ENCODE measurements at regions not wholly inside any gene's neighbourhood (a gene's known extent, or its start where the extent isn't known, plus 50 kb on each side); places are given as distances from the start of the nearest gene placed in this dataset.

- H3K4me3 Mint-ChIP-seq: no peak overlapping the region
Observed at GRCh38 chr14:48853159-48853558, 733.0 kb downstream of the RPS29 start.

GRCh38 chr14:48849741-48850322, 736.3 kb downstream of the RPS29 start:
- H3K9me3 Mint-ChIP-seq: peaks cover 11 to 12% of the 10 kb centered on the region in 2 donors
- H3K36me3 Mint-ChIP-seq (ENCODE audit: insufficient read depth): no peaks in the 10 kb centered on the region
- H3K4me1 Mint-ChIP-seq (ENCODE audit: low read depth in 2 of 2): no peaks in the 10 kb centered on the region
- no peak for DNase-seq
- ATAC-seq (replicated peaks): no peak
- H3K4me3 Mint-ChIP-seq: no peak overlapping the region
- H3K27ac Mint-ChIP-seq: no peak overlapping the region
- no peaks in the 10 kb centered on the region for H3K27me3 Mint-ChIP-seq

More at GRCh38 chr14:48853159-48853558, 733.0 kb downstream of the RPS29 start:
- DNase-seq (no peak), ATAC-seq (replicated peaks) (no peak)
- H3K4me1 Mint-ChIP-seq (ENCODE audit: low read depth in 2 of 2): no peaks in the 10 kb centered on the region
- no peaks in the 10 kb centered on the region for H3K27me3 Mint-ChIP-seq
- H3K36me3 Mint-ChIP-seq (ENCODE audit: insufficient read depth): no peaks in the 10 kb centered on the region
- H3K9me3 Mint-ChIP-seq: peaks cover 4 to 7% of the 10 kb centered on the region in 2 donors
- no peak overlapping the region for H3K27ac Mint-ChIP-seq

GRCh38 chr14:48842785-48843184, 743.4 kb downstream of the RPS29 start:
- Mint-ChIP-seq H3K36me3 (ENCODE audit: insufficient read depth) (no peaks in the 10 kb centered on the region), H3K27me3 (no peaks in the 10 kb centered on the region), H3K4me1 (ENCODE audit: low read depth in 2 of 2) (no peaks in the 10 kb centered on the region), H3K27ac (no peak overlapping the region), H3K4me3 (no peak overlapping the region), H3K9me3 (peaks cover 8 to 16% of the 10 kb centered on the region in 2 donors)
- no peak for DNase-seq
- no peak for ATAC-seq (replicated peaks)

DNA sequence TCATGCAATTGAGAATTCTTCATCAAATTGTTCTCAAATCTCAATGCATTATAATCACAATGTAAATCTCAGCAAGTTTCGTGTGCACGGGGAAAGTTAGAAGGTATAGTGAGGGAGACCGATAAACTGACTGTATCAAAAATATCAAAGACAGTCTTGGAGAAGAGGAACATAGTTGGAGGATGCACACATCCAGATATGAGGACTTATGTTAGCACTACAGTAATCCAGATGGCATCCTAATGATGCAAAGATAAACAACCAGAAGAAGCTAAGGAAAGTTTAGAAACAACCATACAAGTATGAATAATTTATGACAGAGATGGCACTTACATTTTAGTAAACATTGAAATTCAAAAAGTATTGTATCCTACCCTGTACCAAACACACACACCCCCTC, 760.1 kb downstream of the RPS29 start:
- no peak overlapping the region for H3K27ac Mint-ChIP-seq
- DNase-seq (no peak), ATAC-seq (replicated peaks) (no peak)
- no peaks in the 10 kb centered on the region for H3K36me3 Mint-ChIP-seq (ENCODE audit: insufficient read depth)
- H3K4me3 Mint-ChIP-seq: no peak overlapping the region
- H3K27me3 Mint-ChIP-seq: no peaks in the 10 kb centered on the region
- peaks cover 0 to 4% of the 10 kb centered on the region in 2 donors for H3K9me3 Mint-ChIP-seq
- no peaks in the 10 kb centered on the region for H3K4me1 Mint-ChIP-seq (ENCODE audit: low read depth in 2 of 2)

DNA sequence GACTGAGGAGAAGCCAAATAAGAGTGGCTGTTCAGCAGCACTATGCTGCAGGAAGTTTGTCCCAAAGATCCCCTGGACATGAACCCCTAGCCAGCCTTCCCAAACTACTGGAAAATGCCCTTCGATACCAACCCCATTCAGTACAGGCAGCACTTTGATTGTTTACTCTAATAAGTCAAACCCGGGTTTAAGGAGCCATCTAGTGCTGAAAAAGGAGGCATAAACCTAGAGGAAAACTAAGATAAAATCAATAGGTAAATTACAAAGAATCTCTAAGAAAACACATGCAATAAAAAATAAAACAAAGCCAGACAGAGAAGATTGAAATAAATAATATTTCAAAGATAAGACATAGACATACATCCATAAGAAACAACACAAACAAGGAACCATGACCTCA, 771.6 kb downstream of the RPS29 start:
- H3K4me3 Mint-ChIP-seq: no peak overlapping the region
- peaks cover 2 to 6% of the 10 kb centered on the region in 2 donors for H3K9me3 Mint-ChIP-seq
- H3K36me3 Mint-ChIP-seq (ENCODE audit: insufficient read depth): no peaks in the 10 kb centered on the region
- no peaks in the 10 kb centered on the region for H3K27me3 Mint-ChIP-seq
- DNase-seq (no peak), ATAC-seq (replicated peaks) (no peak)
- H3K27ac Mint-ChIP-seq: no peak overlapping the region
- no peaks in the 10 kb centered on the region for H3K4me1 Mint-ChIP-seq (ENCODE audit: low read depth in 2 of 2)

- no peaks in the 10 kb centered on the region for H3K36me3 Mint-ChIP-seq (ENCODE audit: insufficient read depth)
Observed at GRCh38 chr14:48805315-48805714, 780.9 kb downstream of the RPS29 start.

DNA sequence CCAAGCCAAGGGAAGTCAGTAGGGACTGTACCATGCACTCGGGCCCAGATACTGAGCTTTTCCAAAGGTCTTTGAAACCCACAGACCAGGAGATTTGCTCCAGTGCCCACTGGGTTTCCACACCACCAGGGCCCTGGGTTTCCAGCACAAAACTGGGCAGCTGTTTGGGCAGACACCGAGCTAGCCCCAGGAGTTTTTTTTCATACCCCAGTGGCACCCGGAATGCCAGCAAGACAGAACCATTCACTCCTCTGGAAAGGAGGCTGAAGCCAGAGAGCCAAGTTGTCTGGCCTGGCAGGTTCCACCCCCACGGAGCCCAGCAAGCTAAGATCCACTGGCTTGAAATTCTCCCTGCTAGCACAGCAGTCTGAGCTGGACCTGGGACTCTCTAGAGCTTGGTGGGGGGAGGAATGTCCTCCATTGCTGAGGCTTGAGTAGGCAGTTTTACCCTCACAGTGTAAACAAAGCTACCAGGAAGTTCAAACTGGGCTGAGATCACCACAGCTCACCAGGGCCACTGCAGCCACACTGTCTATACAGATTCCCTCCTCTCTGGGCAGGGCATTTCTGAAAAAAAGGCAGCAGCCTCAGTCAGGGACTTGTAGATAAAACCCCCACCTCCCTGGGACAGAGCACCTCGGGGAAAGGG, 793.7 kb downstream of the RPS29 start:
- H3K4me1 Mint-ChIP-seq (ENCODE audit: low read depth in 2 of 2): no peaks in the 10 kb centered on the region
- ATAC-seq (replicated peaks) (no peak), DNase-seq (no peak)
- H3K27ac Mint-ChIP-seq: no peak overlapping the region
- H3K4me3 Mint-ChIP-seq: no peak overlapping the region
- H3K36me3 Mint-ChIP-seq (ENCODE audit: insufficient read depth): peaks cover 4% of the 10 kb centered on the region
- H3K27me3 Mint-ChIP-seq: no peaks in the 10 kb centered on the region
- peaks cover 14 to 29% of the 10 kb centered on the region in 2 donors for H3K9me3 Mint-ChIP-seq

More at GRCh38 chr14:48805315-48805714, 780.9 kb downstream of the RPS29 start:
- ATAC-seq (replicated peaks) (no peak), DNase-seq (no peak)
- no peak overlapping the region for H3K4me3 Mint-ChIP-seq
- no peak overlapping the region for H3K27ac Mint-ChIP-seq
- H3K4me1 Mint-ChIP-seq (ENCODE audit: low read depth in 2 of 2): no peaks in the 10 kb centered on the region
- H3K27me3 Mint-ChIP-seq: no peaks in the 10 kb centered on the region
- H3K9me3 Mint-ChIP-seq: peaks cover 7 to 13% of the 10 kb centered on the region in 2 donors

DNA sequence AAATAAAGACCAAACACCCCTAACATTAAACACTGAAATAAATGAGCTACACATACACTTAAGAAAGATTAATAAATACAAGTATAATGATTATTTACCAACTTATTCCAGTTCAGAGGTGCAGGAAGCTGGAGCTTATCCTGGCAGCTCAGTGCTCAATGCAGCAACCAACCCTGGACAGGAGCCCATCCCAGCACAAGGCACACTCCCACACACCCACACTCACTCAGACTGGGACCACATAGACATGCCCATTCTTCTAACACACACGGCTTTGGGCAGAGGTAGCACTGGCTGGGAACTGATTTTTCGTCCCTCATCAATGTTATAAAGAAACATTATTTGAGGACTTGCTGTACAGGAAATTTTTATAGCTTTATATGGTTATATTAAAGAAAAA, 797.4 kb downstream of the RPS29 start:
- no peak for ATAC-seq (replicated peaks)
- Mint-ChIP-seq H3K4me3 (no peak overlapping the region), H3K27ac (no peak overlapping the region), H3K27me3 (no peaks in the 10 kb centered on the region), H3K9me3 (peaks cover 4 to 8% of the 10 kb centered on the region in 2 donors), H3K4me1 (ENCODE audit: low read depth in 2 of 2) (no peaks in the 10 kb centered on the region), H3K36me3 (ENCODE audit: insufficient read depth) (peaks cover 4% of the 10 kb centered on the region)
- no peak for DNase-seq

DNA sequence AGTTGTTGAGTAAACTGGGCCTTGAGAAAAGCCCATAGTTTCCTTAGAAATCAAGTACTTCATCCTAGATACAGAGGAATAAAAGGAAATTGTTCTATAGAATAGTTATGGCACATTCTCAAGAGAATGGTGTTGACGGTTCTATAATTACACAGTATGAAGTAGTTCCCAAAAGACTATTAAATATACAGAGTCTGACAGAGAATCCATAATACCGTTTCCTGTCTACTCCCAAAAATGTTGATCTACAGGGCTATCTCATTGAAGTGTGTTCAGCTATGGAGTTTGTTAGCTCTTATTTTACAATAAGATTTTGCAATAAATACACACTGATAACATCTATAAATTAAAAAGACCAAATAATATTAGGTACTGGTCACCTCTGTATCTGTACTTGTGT, 799.7 kb downstream of the RPS29 start:
- no peak overlapping the region for H3K27ac Mint-ChIP-seq
- no peaks in the 10 kb centered on the region for H3K27me3 Mint-ChIP-seq
- H3K9me3 Mint-ChIP-seq: peaks cover 0 to 5% of the 10 kb centered on the region in 2 donors
- no peak for DNase-seq
- H3K4me1 Mint-ChIP-seq (ENCODE audit: low read depth in 2 of 2): no peaks in the 10 kb centered on the region
- no peak overlapping the region for H3K4me3 Mint-ChIP-seq
- ATAC-seq (replicated peaks): no peak
- no peaks in the 10 kb centered on the region for H3K36me3 Mint-ChIP-seq (ENCODE audit: insufficient read depth)

DNA sequence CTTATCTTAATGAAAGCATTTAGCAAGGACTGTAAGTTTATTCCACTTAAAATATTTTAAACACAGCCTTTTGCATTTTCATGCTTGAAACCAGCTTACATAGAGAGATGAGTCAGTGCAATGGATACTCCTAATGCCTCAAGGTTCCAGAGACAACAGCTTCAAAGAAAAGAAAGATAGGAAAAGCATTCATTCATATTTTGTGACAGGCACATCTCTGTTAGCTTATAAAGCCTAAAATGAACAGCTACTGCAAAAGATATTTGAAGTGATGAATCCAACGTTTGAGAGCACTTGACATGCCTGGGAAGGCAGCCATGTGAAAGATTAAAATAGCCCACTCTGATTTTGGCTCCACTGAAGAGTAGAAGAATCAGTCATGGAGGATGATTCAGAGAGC, 814.5 kb downstream of the RPS29 start:
- no peak overlapping the region for H3K27ac Mint-ChIP-seq
- no peaks in the 10 kb centered on the region for H3K4me1 Mint-ChIP-seq (ENCODE audit: low read depth in 2 of 2)
- no peak overlapping the region for H3K4me3 Mint-ChIP-seq
- no peaks in the 10 kb centered on the region for H3K27me3 Mint-ChIP-seq
- peaks cover 1 to 7% of the 10 kb centered on the region in 2 donors for H3K9me3 Mint-ChIP-seq
- no peak for DNase-seq
- ATAC-seq (replicated peaks): no peak
- no peaks in the 10 kb centered on the region for H3K36me3 Mint-ChIP-seq (ENCODE audit: insufficient read depth)

GRCh38 chr14:48751293-48751692, 834.9 kb downstream of the RPS29 start:
- peaks cover 7 to 30% of the 10 kb centered on the region in 2 donors for H3K9me3 Mint-ChIP-seq
- DNase-seq (no peak), ATAC-seq (replicated peaks) (no peak)
- H3K4me3 Mint-ChIP-seq: no peak overlapping the region
- H3K4me1 Mint-ChIP-seq (ENCODE audit: low read depth in 2 of 2): no peaks in the 10 kb centered on the region
- no peaks in the 10 kb centered on the region for H3K36me3 Mint-ChIP-seq (ENCODE audit: insufficient read depth)
- no peaks in the 10 kb centered on the region for H3K27me3 Mint-ChIP-seq
- H3K27ac Mint-ChIP-seq: no peak overlapping the region

DNA sequence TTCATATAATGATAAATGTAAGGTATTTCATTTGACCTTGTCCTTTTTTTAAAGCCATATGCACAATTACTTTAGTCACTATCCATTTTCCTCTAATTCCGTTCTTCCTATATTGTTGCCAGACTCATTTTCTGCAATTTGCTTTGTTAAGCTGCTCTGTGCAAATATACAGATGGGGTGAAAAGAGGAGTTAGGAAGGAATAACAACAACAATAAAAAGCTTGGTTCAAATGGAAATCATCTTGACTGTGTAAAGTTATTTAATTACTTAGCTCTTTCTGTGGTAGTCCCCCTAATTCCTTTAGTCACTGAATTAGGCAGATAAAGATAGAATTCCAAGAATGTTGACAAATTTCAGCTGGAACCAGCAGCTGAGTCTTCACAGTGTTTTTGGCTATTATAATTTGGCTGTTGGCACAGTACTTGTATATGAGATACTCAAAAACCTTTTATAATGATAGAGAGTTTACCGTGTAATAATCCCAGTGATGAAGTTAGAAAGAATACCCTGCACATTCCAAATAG, 838.0 kb downstream of the RPS29 start:
- Mint-ChIP-seq H3K4me3 (no peak overlapping the region), H3K4me1 (ENCODE audit: low read depth in 2 of 2) (no peaks in the 10 kb centered on the region), H3K36me3 (ENCODE audit: insufficient read depth) (no peaks in the 10 kb centered on the region), H3K27me3 (no peaks in the 10 kb centered on the region), H3K27ac (no peak overlapping the region), H3K9me3 (peaks cover 13 to 22% of the 10 kb centered on the region in 2 donors)
- ATAC-seq (replicated peaks): no peak
- no peak for DNase-seq

DNA sequence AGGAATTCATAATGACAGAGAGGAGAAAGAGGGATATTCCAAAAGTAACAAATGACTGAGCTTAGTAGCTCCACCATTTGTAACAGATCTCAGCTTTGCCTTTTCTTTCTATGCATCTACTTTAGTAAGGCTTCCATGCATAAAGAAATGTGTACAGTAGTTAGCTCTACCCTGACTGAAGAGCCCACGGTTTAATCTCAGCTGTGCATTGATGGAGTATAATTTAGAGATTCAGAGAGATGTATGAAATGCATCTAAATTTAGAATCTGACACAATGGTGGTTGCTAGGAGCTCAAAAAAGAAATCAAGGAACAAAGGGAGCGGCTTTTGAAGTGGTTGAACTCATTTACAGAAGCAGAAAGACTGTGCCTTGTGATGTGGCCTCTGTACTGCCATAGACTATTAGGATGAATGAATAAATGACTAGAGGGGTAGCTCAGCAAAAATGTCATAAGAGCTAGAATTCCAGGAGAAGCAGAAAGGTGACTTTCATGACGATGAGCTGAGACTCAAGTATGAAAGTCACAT, 838.6 kb downstream of the RPS29 start:
- Mint-ChIP-seq H3K27me3 (no peaks in the 10 kb centered on the region), H3K4me3 (no peak overlapping the region), H3K4me1 (ENCODE audit: low read depth in 2 of 2) (no peaks in the 10 kb centered on the region), H3K36me3 (ENCODE audit: insufficient read depth) (no peaks in the 10 kb centered on the region), H3K9me3 (peaks cover 13 to 17% of the 10 kb centered on the region in 2 donors), H3K27ac (no peak overlapping the region)
- no peak for ATAC-seq (replicated peaks)
- no peak for DNase-seq

GRCh38 chr14:48744202-48744601, 842.0 kb downstream of the RPS29 start:
- Mint-ChIP-seq H3K9me3 (peaks cover 12 to 14% of the 10 kb centered on the region in 2 donors), H3K36me3 (ENCODE audit: insufficient read depth) (no peaks in the 10 kb centered on the region), H3K27ac (no peak overlapping the region), H3K27me3 (no peaks in the 10 kb centered on the region), H3K4me1 (ENCODE audit: low read depth in 2 of 2) (no peaks in the 10 kb centered on the region), H3K4me3 (no peak overlapping the region)
- ATAC-seq (replicated peaks): no peak
- no peak for DNase-seq
